ENCODE measurements at regions not wholly inside any gene's neighbourhood (a gene's known extent, or its start where the extent isn't known, plus 50 kb on each side); places are given as distances from the start of the nearest gene placed in this dataset.
A peak's percentile ranks its signal among the peaks of the same experiment; 100 is the strongest.
"Not testable (repeated sequence)": the region's sequence is repeated elsewhere in the genome, so short reads cannot be mapped to it uniquely, and the experiment has no call there.

- no peak for DNase-seq
These were observed 84.9 kb upstream of the MED13 start for GRCh38 chr17:62149961-62150360.

DNA sequence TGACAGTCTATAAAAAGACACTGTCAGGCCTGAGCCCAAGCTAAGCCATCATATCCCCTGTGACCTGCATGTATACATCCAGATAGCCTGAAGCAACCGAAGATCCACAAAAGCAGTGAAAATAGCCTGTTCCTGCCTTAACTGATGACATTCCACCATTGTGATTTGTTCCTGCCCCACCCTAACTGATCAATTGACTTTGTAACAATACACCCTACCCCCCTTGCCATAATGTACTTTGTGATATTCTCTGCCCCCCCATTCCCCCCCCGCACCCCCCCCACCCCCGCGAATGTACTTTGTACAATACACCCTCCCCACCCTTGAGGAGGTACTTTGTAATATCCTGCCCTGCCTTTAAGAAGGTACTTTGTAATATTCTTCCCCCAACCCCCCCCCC is 82.2 kb upstream of the MED13 start:
- DNase-seq: no peak

GRCh38 chr17:62140836-62141235 is 75.8 kb upstream of the MED13 start:
- DNase-seq: no peak

GRCh38 chr17:62140376-62140775 is 75.3 kb upstream of the MED13 start:
- no peak for DNase-seq

DNA sequence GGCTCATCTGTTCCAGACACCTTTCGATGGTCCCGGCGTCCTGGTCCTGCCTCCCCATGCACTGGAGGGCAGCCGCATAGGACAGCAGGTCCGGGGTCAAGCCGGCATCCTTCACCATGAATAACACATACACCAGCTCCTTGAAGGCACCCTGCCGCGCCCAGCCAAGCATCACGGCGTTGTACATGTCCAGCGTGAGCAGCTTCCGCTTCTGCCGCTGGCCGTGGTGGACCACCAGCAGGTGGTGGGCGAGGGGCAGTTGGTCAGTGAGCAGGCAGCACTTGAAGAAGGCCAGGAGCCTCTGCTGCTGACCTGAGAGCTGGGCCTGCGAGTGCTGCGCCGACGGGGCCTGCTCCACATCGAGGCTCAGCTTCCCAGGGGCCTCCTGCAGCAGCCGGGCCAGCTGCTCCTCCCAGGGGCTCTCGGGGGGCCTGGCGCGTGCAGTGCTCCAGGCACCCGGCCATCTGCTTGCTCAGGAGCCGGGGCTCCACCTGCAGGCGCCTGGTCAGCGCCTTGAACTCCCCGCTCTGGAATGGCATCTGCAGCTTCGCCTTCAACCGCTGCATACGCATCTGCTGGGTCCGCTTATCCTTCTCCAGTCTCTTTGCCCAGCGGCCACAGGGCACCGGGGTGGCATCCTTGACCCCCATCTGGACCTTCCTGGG is 74.7 kb upstream of the MED13 start:
- DNase-seq: not testable (repeated sequence)

DNA sequence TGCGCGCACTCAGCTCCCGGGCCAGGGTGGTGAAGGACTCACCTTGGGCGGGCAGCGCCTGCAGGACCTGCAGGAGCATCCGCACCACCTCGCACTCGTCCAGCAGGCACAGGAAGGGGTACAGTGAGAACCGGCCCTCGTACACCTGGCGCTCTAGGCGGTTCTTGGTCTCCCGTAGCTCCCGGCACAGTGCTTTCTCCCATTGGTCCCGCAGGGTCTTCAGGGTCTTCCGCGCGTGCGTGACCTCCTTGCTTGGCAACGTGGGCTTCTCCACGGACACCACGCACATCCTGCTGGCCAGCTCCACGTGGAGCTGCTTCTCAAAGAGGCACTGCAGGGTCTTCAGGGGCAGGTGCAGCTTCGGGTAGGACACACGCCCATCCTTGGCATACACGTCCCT is 74.1 kb upstream of the MED13 start:
- no peak for DNase-seq

DNA sequence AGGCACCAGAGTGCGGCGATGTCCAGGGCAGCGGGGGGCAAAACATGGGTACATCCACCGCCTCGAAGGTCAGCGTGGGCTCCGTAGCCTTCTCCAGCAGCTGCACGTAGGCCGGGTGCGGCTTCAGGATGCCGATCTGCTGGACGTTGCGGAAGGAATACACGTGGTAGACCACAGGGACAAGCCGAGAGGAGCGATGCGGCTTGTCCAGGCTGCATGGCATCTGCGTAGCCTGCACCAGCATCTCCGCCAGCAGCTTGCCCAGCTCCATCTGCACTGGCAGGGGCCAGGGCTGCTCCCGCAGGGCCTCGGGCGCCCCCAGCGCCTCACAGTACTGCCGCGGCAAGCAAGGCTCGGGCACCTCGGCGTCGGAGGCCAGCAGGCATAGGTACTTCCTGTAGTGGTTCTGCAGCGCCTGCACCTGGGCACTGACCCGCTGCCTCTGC is 73.6 kb upstream of the MED13 start:
- DNase-seq: peak; percentile 64

DNA sequence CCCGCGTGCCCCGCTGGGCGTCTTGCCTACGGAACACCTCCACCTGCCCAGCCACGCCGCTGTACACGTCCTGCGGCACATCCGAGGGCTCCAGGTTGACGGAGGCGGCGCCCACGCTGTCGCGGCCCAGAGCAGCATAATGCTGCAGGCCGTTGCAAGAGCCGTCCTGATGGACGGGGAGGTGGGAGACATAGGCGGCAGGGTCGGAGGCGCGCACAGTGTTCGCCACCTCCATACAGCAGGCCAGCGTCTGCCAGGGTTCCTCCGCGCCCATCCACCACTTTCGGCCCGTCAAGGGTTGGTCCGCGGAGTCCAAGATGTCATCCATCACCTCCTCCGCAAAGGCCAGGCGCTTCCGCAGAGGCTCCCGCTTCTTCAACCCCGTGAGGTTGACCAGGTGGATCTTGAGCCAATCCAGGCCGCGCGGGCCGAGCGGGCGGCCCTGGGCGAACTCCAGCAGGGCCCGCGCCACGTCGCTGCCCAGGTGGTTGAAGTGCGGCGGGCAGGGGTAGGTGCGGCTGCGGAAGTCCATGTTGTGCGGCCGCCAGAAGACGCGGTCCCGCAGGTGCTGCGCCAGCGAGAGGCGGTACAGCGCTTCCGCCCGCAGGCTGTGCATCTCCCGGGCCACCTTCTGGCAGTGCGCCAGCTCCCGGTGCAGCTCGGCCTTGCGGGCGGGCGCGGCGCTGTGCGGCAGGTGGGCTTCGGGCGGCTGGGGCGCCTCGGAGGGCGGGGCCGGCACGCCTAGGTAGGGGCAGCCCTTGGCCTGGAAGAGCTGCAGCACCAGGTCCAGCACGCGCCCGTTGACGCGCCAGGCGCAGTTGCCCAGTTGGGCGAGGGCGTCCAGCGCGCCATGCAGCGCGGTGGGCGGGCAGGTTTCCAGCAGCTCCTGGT is 72.9 kb upstream of the MED13 start:
- DNase-seq: peak; percentile 65

DNA sequence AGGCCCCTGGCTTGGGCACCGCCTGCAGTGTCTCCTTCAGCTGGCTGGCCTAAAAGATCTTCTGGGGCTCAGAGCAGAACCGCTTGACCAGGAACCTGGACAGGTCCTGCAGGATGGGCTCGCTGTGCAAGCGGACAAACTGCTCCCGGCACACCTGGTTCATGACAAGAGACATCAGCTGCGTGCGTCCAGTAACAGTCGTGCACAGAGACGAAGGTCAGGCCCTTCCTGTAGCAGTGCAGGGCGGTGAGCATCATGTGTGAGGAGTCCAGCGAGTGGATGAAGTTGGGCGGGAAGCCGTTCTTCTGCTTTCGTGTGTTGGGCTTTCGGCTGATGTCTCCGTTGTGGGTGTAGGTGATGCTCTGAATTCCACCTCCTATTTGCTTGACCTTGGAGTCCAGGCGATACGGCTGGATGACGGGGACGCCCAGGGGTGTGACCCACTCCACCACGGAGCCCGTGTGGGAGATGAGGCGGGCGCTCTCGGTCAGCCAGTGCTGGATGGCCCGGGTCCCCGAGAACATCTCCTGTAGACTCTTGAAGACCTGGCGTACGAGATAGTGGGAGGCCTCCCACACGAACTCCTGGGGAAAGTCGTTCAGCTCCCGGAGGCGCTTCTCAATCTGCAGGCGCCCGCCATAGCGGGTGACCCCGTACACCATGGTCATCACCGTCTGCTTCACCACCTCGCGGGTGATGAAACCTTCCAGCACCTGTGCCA is 72.1 kb upstream of the MED13 start:
- DNase-seq: not testable (repeated sequence)

DNA sequence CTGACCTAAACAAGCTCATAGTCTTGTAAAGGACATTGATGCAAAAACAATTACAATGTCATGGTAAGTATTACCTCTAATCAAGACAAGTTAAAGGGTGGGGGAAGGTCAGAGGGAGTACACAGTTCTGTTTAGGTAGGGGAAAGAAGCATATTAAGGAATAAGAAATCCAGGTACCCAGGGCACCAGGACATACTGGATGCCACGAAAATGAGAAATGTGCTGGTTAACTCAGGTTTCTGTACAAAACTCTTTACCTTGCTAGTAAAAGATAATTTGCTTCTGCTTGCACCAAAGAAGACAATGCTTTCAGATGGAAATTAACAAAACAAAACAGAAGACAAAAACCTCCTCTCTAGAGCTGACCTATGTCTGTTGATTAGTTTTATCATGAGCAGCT is 70.7 kb upstream of the MED13 start:
- DNase-seq: no peak

GRCh38 chr17:62135096-62135495 is 70.0 kb upstream of the MED13 start:
- not testable (repeated sequence) for DNase-seq

GRCh38 chr17:62134397-62134796 is 69.3 kb upstream of the MED13 start:
- no peak for DNase-seq

- DNase-seq: not testable (repeated sequence)
These were observed 66.2 kb upstream of the MED13 start for GRCh38 chr17:62131271-62131670.

DNA sequence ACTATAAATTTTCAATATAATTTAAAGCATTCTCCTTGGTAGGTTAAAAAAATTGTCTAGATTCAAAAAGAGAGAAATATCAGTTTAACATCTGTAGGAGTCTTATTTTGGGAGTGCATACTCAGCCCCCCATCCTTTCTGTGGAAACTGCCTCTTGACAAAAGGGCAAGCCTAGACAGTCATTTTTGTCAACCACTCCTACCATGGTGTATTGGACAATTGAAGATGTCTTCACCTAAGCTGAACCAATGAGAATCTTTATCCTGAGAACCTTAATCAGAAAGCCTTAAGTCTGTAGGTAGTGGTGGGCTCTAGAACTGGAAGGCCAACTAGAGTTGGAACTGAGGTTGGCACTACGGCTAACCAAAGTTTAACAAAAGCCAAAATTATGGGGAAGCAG is 65.7 kb upstream of the MED13 start:
- DNase-seq: no peak

DNA sequence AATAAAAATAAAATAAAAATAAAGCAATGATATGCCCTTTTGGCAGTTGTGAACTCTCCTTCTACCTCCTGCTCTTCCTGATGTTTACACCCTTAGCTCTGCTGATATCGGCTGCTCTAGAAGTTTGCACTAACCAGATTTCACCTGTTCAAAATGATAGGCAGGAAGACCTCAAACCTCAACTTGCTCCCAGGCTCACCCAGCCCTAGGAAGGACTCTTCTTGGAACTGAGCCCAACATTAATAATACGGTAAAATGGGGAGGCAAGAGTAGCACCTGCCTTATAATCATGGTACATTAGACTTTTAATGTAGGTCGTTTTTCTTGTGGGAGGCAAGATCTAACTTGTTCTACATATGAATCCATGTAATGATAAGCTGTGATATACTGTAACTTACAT is 61.2 kb upstream of the MED13 start:
- no peak for DNase-seq

GRCh38 chr17:62125307-62125706 is 60.2 kb upstream of the MED13 start:
- DNase-seq: no peak

DNA sequence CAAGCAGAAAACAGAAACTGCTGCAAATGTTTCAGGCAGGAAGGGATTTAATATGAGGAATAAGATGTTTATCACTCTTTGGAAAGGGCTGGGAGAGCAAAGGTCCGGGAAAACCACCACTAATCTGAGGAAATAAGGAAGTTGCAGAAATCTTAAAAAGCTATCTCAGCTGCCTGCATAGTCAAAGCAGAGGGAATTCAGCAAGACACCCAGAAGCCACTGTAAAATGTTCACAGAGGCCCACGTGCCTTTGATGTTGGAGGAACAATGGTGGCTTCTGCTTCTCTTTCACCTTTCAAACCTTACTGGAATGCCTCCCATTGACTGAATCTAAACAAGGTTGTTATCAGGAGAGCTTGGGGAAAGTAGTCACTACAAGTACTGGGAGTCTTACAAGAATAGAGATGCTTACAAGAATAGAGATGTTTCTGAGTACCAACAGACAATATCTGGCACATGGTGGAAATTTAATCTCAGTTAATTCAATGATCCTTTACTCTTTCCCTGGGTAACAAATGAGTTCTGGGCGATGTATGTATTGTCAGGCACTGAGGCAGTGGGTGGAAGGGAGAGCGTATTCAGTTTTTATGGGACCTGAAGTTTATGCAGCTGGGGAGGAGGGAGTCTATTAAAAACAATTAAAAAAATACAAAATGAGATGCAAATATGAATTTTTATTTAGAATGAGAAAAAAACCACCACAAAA is 56.1 kb upstream of the MED13 start:
- no peak for DNase-seq

DNA sequence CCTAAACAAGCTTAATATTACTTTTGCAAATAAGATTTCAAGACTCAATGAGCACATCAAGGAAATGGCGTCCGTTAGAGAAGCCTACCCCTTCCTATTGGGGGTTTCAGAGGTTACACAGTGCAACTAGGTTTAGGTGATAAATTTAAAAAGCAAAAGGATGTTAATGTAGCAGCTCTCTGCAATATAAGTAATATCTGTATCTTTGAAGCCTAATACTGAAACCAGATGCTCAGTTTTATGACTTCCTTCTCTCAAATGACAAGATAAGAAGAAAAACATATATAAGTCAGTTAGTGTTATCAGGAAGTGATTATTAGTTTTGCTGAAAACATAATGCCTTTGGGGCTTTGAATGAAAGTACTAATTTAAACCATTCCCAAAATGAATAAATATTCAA is 54.3 kb upstream of the MED13 start:
- no peak for DNase-seq

All from activated effector memory CD4-positive, alpha-beta T cell treated with anti-CD3 and anti-CD28 coated beads, Interleukin-2, amount 50 U/mL, for 16 hours (primary cell).